ENCODE measurements at regions not wholly inside any gene's neighbourhood (a gene's known extent, or its start where the extent isn't known, plus 50 kb on each side); places are given as distances from the start of the nearest gene placed in this dataset.
"Not testable (repeated sequence)": the region's sequence is repeated elsewhere in the genome, so short reads cannot be mapped to it uniquely, and the experiment has no call there.

GRCh38 chr2:111282162-111282561 is 161.4 kb downstream of the BCL2L11 start:
- not testable (repeated sequence) for DNase-seq (ENCODE audit: low read depth)

- not testable (repeated sequence) for DNase-seq (ENCODE audit: low read depth)
These were observed 167.2 kb downstream of the BCL2L11 start for GRCh38 chr2:111287646-111288568.

GRCh38 chr2:111290370-111290769 is 169.7 kb downstream of the BCL2L11 start:
- DNase-seq (ENCODE audit: low read depth): not testable (repeated sequence)

GRCh38 chr2:111291566-111291965 is 170.9 kb downstream of the BCL2L11 start:
- not testable (repeated sequence) for DNase-seq (ENCODE audit: low read depth)

- not testable (repeated sequence) for DNase-seq (ENCODE audit: low read depth)
These were observed 171.7 kb downstream of the BCL2L11 start for GRCh38 chr2:111292232-111292968.

GRCh38 chr2:111294699-111295098 is 174.0 kb downstream of the BCL2L11 start:
- not testable (repeated sequence) for DNase-seq (ENCODE audit: low read depth)

GRCh38 chr2:111296122-111296804 is 175.5 kb downstream of the BCL2L11 start:
- DNase-seq (ENCODE audit: low read depth): not testable (repeated sequence)

- DNase-seq (ENCODE audit: low read depth): not testable (repeated sequence)
These were observed 176.4 kb downstream of the BCL2L11 start for GRCh38 chr2:111297128-111297527.

- not testable (repeated sequence) for DNase-seq (ENCODE audit: low read depth)
These were observed 178.2 kb downstream of the BCL2L11 start for GRCh38 chr2:111298927-111299326.

GRCh38 chr2:111299635-111300034 is 178.9 kb downstream of the BCL2L11 start:
- not testable (repeated sequence) for DNase-seq (ENCODE audit: low read depth)

- DNase-seq (ENCODE audit: low read depth): not testable (repeated sequence)
These were observed 181.0 kb downstream of the BCL2L11 start for GRCh38 chr2:111301677-111302076.

GRCh38 chr2:111302397-111303218 is 181.9 kb downstream of the BCL2L11 start:
- DNase-seq (ENCODE audit: low read depth): not testable (repeated sequence)

GRCh38 chr2:111307302-111307701 is 186.6 kb downstream of the BCL2L11 start:
- not testable (repeated sequence) for DNase-seq (ENCODE audit: low read depth)

GRCh38 chr2:111309231-111310075 is 188.7 kb downstream of the BCL2L11 start:
- DNase-seq (ENCODE audit: low read depth): not testable (repeated sequence)

- DNase-seq (ENCODE audit: low read depth): not testable (repeated sequence)
These were observed 189.7 kb downstream of the BCL2L11 start for GRCh38 chr2:111310395-111310794.

- not testable (repeated sequence) for DNase-seq (ENCODE audit: low read depth)
These were observed 190.9 kb downstream of the BCL2L11 start for GRCh38 chr2:111311568-111311967.

- not testable (repeated sequence) for DNase-seq (ENCODE audit: low read depth)
These were observed 192.3 kb downstream of the BCL2L11 start for GRCh38 chr2:111312897-111313607.

GRCh38 chr2:111313711-111314110 is 193.0 kb downstream of the BCL2L11 start:
- not testable (repeated sequence) for DNase-seq (ENCODE audit: low read depth)
